H9 (cell line): ENCODE measurements at regions not wholly inside any gene's neighbourhood (a gene's known extent, or its start where the extent isn't known, plus 50 kb on each side); places are given as distances from the start of the nearest gene placed in this dataset.

Experiments used
- DNase-seq: peaks from one replicate; pipeline ENCODE4 v3.0.0-alpha.2; 2017
- H2AFZ ChIP-seq: one replicate; pipeline ENCODE4 v1.6.1; 2013; ENCODE audit warnings: mild to moderate bottlenecking, low read length, control low read depth, moderate library complexity
- H2AK5ac ChIP-seq: 2 replicates; pipeline ENCODE4 v1.6.1; 2013; ENCODE audit warnings: low read length, control low read depth, mixed read lengths; ENCODE audit not compliant: insufficient read length
- H2BK120ac ChIP-seq: one replicate; pipeline ENCODE4 v1.6.1; 2013; ENCODE audit warnings: low read depth, mild to moderate bottlenecking, low read length, control low read depth, inconsistent platforms; ENCODE audit not compliant: poor library complexity, severe bottlenecking
- H2BK12ac ChIP-seq: 2 replicates; pipeline ENCODE4 v1.6.1; 2013; ENCODE audit warnings: low read length, control low read depth, mixed read lengths, low read depth; ENCODE audit not compliant: insufficient read length
- H2BK15ac ChIP-seq: 2 replicates; pipeline ENCODE4 v1.6.1; 2013; ENCODE audit warnings: low read depth, low read length, control low read depth
- H2BK20ac ChIP-seq: one replicate; pipeline ENCODE4 v1.6.1; 2013; ENCODE audit warnings: low read depth, mild to moderate bottlenecking, low read length, control low read depth, inconsistent platforms; ENCODE audit not compliant: poor library complexity, severe bottlenecking
- H2BK5ac ChIP-seq: 2 replicates; pipeline ENCODE4 v1.6.1; 2013; ENCODE audit warnings: low read length, control low read depth, mixed read lengths; ENCODE audit not compliant: insufficient read length
- H3K14ac ChIP-seq: 2 replicates; pipeline ENCODE4 v1.6.1; 2013; ENCODE audit warnings: low read length, control low read depth; ENCODE audit not compliant: insufficient read depth
- H3K18ac ChIP-seq: 2 replicates; pipeline ENCODE4 v1.6.1; 2013; ENCODE audit warnings: low read depth, mild to moderate bottlenecking, mixed read lengths, low read length, control low read depth; ENCODE audit not compliant: insufficient read length
- H3K23ac ChIP-seq: 2 replicates; pipeline ENCODE4 v1.6.1; 2013; ENCODE audit warnings: low read length, control low read depth, mixed read lengths, low read depth; ENCODE audit not compliant: insufficient read length
- H3K23me2 ChIP-seq: 2 replicates; pipeline ENCODE4 v1.6.1; 2013; ENCODE audit warnings: low read depth, mild to moderate bottlenecking, mixed read lengths, low read length, control low read depth; ENCODE audit not compliant: insufficient read length, poor library complexity, severe bottlenecking
- H3K27ac ChIP-seq: 2 replicates; pipeline ENCODE4 v1.5.1; 2013; ENCODE audit warnings: low read length, control low read depth, mixed read lengths, low read depth; ENCODE audit not compliant: insufficient read length
- H3K27me3 ChIP-seq: 2 replicates; pipeline ENCODE4 v1.6.1; 2013; ENCODE audit warnings: low read length, control low read depth, inconsistent platforms; ENCODE audit not compliant: insufficient read depth
- H3K4ac ChIP-seq: 2 replicates; pipeline ENCODE4 v1.6.1; 2013; ENCODE audit warnings: low read depth, mild to moderate bottlenecking, control low read depth, inconsistent platforms, low read length, moderate library complexity
- H3K4me1 ChIP-seq: 2 replicates; pipeline ENCODE4 v1.6.1; 2013; ENCODE audit warnings: low read length, control low read depth, inconsistent platforms; ENCODE audit not compliant: insufficient read depth
- H3K4me2 ChIP-seq: 2 replicates; pipeline ENCODE4 v1.6.1; 2013; ENCODE audit warnings: low read length, control low read depth, mixed read lengths; ENCODE audit not compliant: insufficient read length, insufficient read depth
- H3K56ac ChIP-seq: 2 replicates; pipeline ENCODE4 v1.6.1; 2013; ENCODE audit warnings: low read depth, mild to moderate bottlenecking, mixed read lengths, low read length, control low read depth; ENCODE audit not compliant: insufficient read length
- H3K79me1 ChIP-seq: 2 replicates; pipeline ENCODE4 v1.6.1; 2013; ENCODE audit warnings: low read depth, mild to moderate bottlenecking, moderate library complexity, low read length, control low read depth, inconsistent platforms; ENCODE audit not compliant: insufficient read depth, poor library complexity, severe bottlenecking
- H3K79me2 ChIP-seq: 2 replicates; pipeline ENCODE4 v1.6.1; 2013; ENCODE audit warnings: low read length, control low read depth, inconsistent platforms; ENCODE audit not compliant: insufficient read depth
- H3K9ac ChIP-seq: 2 replicates; pipeline ENCODE4 v1.6.1; 2013; ENCODE audit warnings: low read length, control low read depth, mixed read lengths; ENCODE audit not compliant: insufficient read length; ENCODE audit errors: extremely low read depth
- H3K9me3 ChIP-seq: one replicate; pipeline ENCODE4 v1.6.1; 2013; ENCODE audit warnings: low read depth, low read length, inconsistent platforms; ENCODE audit not compliant: control insufficient read depth
- H3T11ph ChIP-seq: one replicate; pipeline ENCODE4 v1.6.1; 2013; ENCODE audit warnings: mild to moderate bottlenecking, low read length, control low read depth, inconsistent platforms
- H4K20me1 ChIP-seq: one replicate; pipeline ENCODE4 v1.6.1; 2013; ENCODE audit not compliant: control insufficient read depth, insufficient read length, insufficient read depth
- H4K5ac ChIP-seq: 2 replicates; pipeline ENCODE4 v1.6.1; 2013; ENCODE audit warnings: low read depth, mild to moderate bottlenecking, mixed read lengths, low read length, control low read depth; ENCODE audit not compliant: insufficient read length
- H4K8ac ChIP-seq: replicated peaks from 2 replicates; pipeline ENCODE4 v1.6.1; 2013; ENCODE audit warnings: low read length, control low read depth, mixed read lengths, low read depth; ENCODE audit not compliant: insufficient read length
- H4K91ac ChIP-seq: 2 replicates; pipeline ENCODE4 v1.6.1; 2013; ENCODE audit warnings: low read depth, mild to moderate bottlenecking, moderate library complexity, mixed read lengths, low read length, control low read depth; ENCODE audit not compliant: insufficient read length
- H3K27ac Mint-ChIP-seq, 3 experiments: 2 replicates in 2 of 3; 3 replicates in 1 of 3; pipeline ENCODE4 v1.8.0; 2020 to 2021; ENCODE audit warnings: mixed read lengths in 3 of 3, mild to moderate bottlenecking in 1 of 3, moderate library complexity in 1 of 3
- H3K27me3 Mint-ChIP-seq: 2 replicates; pipeline ENCODE4 v1.8.0; 2021; ENCODE audit warnings: low read depth, mild to moderate bottlenecking, moderate library complexity, mixed read lengths
- H3K36me3 Mint-ChIP-seq, 3 experiments: 2 replicates in 2 of 3; 3 replicates in 1 of 3; pipeline ENCODE4 v1.8.0; 2020 to 2021; ENCODE audit warnings: low read depth in 3 of 3, mixed read lengths in 3 of 3; ENCODE audit not compliant: insufficient read depth in 1 of 3
- H3K4me1 Mint-ChIP-seq, 2 experiments: 2 replicates each; pipeline ENCODE4 v1.8.0; 2020; ENCODE audit warnings: mixed read lengths in 2 of 2
- H3K4me3 Mint-ChIP-seq, 2 experiments: 2 replicates in 1 of 2; 3 replicates in 1 of 2; pipeline ENCODE4 v1.8.0; 2020 to 2021; ENCODE audit warnings: mild to moderate bottlenecking in 2 of 2, mixed read lengths in 2 of 2, moderate library complexity in 1 of 2
- H3K9me3 Mint-ChIP-seq, 2 experiments: 2 replicates in 1 of 2; 3 replicates in 1 of 2; pipeline ENCODE4 v1.8.0; 2020; ENCODE audit warnings: mild to moderate bottlenecking in 2 of 2, mixed read lengths in 2 of 2, moderate library complexity in 1 of 2
- CTCF ChIP-seq: fragments of 200-600 bp; sonication (generic); conservative IDR thresholded peaks from 3 replicates; pipeline ENCODE4 v1.8.0; 2021; ENCODE audit warnings: antibody characterized with exemption, mild to moderate bottlenecking
- WGBS: extraction: QIAGEN DNeasy Blood & Tissue Kit; methylation state at CpG from one replicate; pipeline ENCODE4 v1.1.7; 2013; ENCODE audit warnings: missing lambda C conversion rate, low lambda C conversion rate, mixed read lengths; ENCODE audit not compliant: insufficient read length; ENCODE audit errors: extremely low coverage; 5-methylcytosine and 5-hydroxymethylcytosine counted together

- Histone ChIP-seq H3K9ac (no peak overlapping the region), H3T11ph (no peak overlapping the region), H2BK120ac (no peak overlapping the region), H3K18ac (no peak overlapping the region), H3K14ac (no peak overlapping the region), H2AK5ac (no peak overlapping the region), H4K8ac (no peak overlapping the region), H3K9me3 (no peaks in the 10 kb centered on the region), H3K4ac (no peak overlapping the region), H3K23ac (no peak overlapping the region), H3K79me2 (no peaks in the 10 kb centered on the region), H3K27ac (no peak overlapping the region), H2BK20ac (no peak overlapping the region), H3K79me1 (no peaks in the 10 kb centered on the region), H4K91ac (no peak overlapping the region), H2AFZ (no peak overlapping the region), H3K56ac (no peak overlapping the region), H3K23me2 (no peaks in the 10 kb centered on the region), H3K4me1 (no peaks in the 10 kb centered on the region), H3K27me3 (no peaks in the 10 kb centered on the region), H3K4me2 (no peak overlapping the region), H4K20me1 (no peaks in the 10 kb centered on the region), H2BK12ac (no peak overlapping the region), H2BK15ac (no peak overlapping the region), H2BK5ac (no peak overlapping the region), H4K5ac (no peak overlapping the region)
- Mint-ChIP-seq H3K9me3 (0 out of 5 replicates have a peak, but pooled peaks cover 0 to 3% of the 10 kb centered on the region in 2 experiments), H3K27ac (no peak overlapping the region; a peak in 1 of 7 replicates), H3K4me1 (peaks cover 3 to 7% of the 10 kb centered on the region in 2 experiments), H3K36me3 (no peaks in the 10 kb centered on the region; a peak in 1 of 7 replicates), H3K27me3 (peaks cover 1% of the 10 kb centered on the region), H3K4me3 (no peak overlapping the region)
- WGBS: no CpG with 5 or more reads among the region's 10 CpGs
- DNase-seq: no peak
- no peak for TF ChIP-seq CTCF
These were observed 93.6 kb downstream of the PHETA1 start for GRCh38 chr12:111275308-111275707.
